GM18517 (cell line): ENCODE measurements at regions not wholly inside any gene's neighbourhood (a gene's known extent, or its start where the extent isn't known, plus 50 kb on each side); places are given as distances from the start of the nearest gene placed in this dataset.

Experiments
- ATAC-seq: cut with Tn5 transposase; IDR thresholded peaks from one replicate; pipeline ENCODE4 v1.9.1; 2021; ENCODE audit warnings: mild to moderate bottlenecking, moderate library complexity; ENCODE audit not compliant: unreplicated experiment

DNA sequence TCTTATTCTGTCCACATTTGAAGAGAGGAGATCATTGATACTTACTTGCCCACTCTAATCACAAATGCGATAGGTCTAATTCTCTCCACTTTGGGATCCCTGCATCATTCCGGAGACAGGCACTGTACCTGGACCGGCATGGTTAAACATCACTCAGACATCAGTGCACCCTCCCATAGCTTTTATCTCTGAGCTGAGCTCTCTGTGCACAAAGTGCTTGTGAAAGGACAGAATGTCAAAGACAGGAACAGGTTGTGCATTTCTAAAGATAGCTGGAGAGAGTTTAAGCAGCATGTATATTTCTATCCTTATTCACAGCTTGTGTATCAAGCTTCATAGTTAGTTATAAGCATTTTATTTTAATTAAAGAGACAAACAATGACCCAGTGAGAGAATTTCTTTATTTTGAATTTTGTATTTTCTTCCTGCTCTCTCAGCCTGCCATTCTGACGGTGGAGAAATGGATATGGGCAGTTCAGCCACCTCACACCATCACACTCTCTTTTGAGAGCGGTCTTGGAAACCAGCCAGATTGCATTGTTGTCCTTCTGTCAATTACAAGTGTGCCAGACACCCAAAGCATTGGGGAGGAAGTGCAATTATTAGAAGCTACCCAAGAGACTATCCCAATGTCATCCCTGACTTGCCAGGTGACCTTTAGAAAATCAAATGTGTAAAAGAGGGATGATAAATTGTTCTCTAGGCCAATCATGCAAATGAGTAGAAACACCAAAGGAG is 65.2 kb upstream of the CHL1 start:
- ATAC-seq: no peak

- ATAC-seq: no peak
Observed at GRCh38 chr3:132378-132777, 64.2 kb upstream of the CHL1 start.

DNA sequence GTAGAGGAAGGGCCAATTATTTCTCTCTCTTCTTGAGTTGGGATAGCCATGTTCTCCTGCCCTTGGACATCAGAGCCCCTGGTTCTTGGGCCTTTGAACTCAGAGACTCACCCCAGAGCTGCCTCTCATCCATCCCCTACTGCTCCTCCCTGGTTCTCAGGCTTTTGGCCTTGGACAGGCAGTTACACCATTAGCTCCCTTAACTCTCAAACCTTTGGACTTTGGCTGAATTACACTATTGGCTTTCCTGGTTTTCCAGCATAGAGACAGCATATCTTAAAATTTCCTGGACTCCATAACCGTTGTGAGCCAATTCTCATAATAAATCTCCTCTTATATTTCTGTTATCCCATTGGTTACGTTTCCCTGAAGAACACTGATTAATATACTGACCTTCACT is 63.7 kb upstream of the CHL1 start:
- ATAC-seq: no peak

DNA sequence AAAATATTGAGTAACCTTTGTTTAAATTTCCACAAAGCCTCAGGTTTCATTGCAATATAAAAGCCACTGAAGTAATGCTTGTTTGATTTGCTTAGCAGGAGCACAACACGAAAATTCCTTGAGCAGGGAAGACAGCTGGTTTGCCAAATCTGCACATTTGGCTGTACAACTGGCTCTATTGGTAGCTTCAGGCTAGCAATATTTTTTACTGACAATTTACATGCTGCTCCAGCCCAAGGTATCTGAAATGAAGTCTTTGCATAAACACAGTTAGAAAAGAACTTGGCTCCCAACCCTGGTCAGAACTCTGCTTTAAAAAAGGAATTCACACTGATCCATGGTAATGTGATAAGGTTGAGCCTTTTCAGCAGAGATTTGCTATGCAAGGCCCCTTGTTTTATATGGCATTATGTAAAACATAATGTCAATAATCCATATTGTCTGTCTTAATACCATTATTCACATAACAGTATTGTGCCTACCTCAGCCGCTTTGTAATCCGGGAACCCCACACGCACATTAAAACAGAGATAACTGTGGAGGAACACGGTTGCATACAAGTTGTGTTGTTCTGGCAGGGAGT is 55.7 kb upstream of the CHL1 start:
- no peak for ATAC-seq
